ENCODE measurements at regions not wholly inside any gene's neighbourhood (a gene's known extent, or its start where the extent isn't known, plus 50 kb on each side); places are given as distances from the start of the nearest gene placed in this dataset.

GRCh38 chr7:73966062-73966940, 61.7 kb upstream of the ELN start:
- Mint-ChIP-seq H3K9me3 (ENCODE audit: low read depth) (peaks cover 22% of the 10 kb centered on the region), H3K27me3 (ENCODE audit: low read depth) (no peaks in the 10 kb centered on the region), H3K4me3 (ENCODE audit: unreplicated experiment) (no peak overlapping the region), H3K36me3 (ENCODE audit: low read depth) (peaks cover 10% of the 10 kb centered on the region), H3K4me1 (ENCODE audit: low read depth) (peaks cover 4% of the 10 kb centered on the region), H3K27ac (ENCODE audit: unreplicated experiment) (no peak overlapping the region)
- DNase-seq (ENCODE audit: low spot score): no peak
- TF ChIP-seq CTCF (IDR thresholded peaks at IDR 0.05): no peak

- DNase-seq (ENCODE audit: low spot score): no peak
- Mint-ChIP-seq H3K27ac (ENCODE audit: unreplicated experiment) (no peak overlapping the region), H3K27me3 (ENCODE audit: low read depth) (no peaks in the 10 kb centered on the region), H3K9me3 (ENCODE audit: low read depth) (peaks cover 18% of the 10 kb centered on the region), H3K36me3 (ENCODE audit: low read depth) (peaks cover 10% of the 10 kb centered on the region), H3K4me3 (ENCODE audit: unreplicated experiment) (no peak overlapping the region), H3K4me1 (ENCODE audit: low read depth) (peaks cover 7% of the 10 kb centered on the region)
- no peak for TF ChIP-seq CTCF (IDR thresholded peaks at IDR 0.05)
Measured at GRCh38 chr7:73966941-73967831, 60.8 kb upstream of the ELN start.

GRCh38 chr7:73967832-73968290, 60.1 kb upstream of the ELN start:
- TF ChIP-seq CTCF (IDR thresholded peaks at IDR 0.05): no peak
- no peak overlapping the region for H3K27ac Mint-ChIP-seq (ENCODE audit: unreplicated experiment)
- no peak overlapping the region for H3K4me3 Mint-ChIP-seq (ENCODE audit: unreplicated experiment)
- peaks cover 10% of the 10 kb centered on the region for H3K36me3 Mint-ChIP-seq (ENCODE audit: low read depth)
- no peak for DNase-seq (ENCODE audit: low spot score)
- no peaks in the 10 kb centered on the region for H3K27me3 Mint-ChIP-seq (ENCODE audit: low read depth)
- H3K4me1 Mint-ChIP-seq (ENCODE audit: low read depth): peaks cover 7% of the 10 kb centered on the region
- H3K9me3 Mint-ChIP-seq (ENCODE audit: low read depth): peaks cover 15% of the 10 kb centered on the region

- H3K4me3 Mint-ChIP-seq (ENCODE audit: unreplicated experiment): no peak overlapping the region
- no peaks in the 10 kb centered on the region for H3K27me3 Mint-ChIP-seq (ENCODE audit: low read depth)
- no peak overlapping the region for H3K27ac Mint-ChIP-seq (ENCODE audit: unreplicated experiment)
Measured at GRCh38 chr7:73968487-73968886, 59.5 kb upstream of the ELN start.

More at GRCh38 chr7:73968487-73968886, 59.5 kb upstream of the ELN start:
- peaks cover 7% of the 10 kb centered on the region for H3K4me1 Mint-ChIP-seq (ENCODE audit: low read depth)
- peaks cover 10% of the 10 kb centered on the region for H3K9me3 Mint-ChIP-seq (ENCODE audit: low read depth)
- DNase-seq (ENCODE audit: low spot score): no peak
- TF ChIP-seq CTCF (IDR thresholded peaks at IDR 0.05): no peak
- peaks cover 6% of the 10 kb centered on the region for H3K36me3 Mint-ChIP-seq (ENCODE audit: low read depth)

All from chondrocyte (in vitro differentiated cells).